HepG2 (cell line): ENCODE measurements at regions not wholly inside any gene's neighbourhood (a gene's known extent, or its start where the extent isn't known, plus 50 kb on each side); places are given as distances from the start of the nearest gene placed in this dataset.

Experiments
- ATF1 ChIP-seq: IDR thresholded peaks from 2 replicates; pipeline ENCODE4 v1.6.1; 2016; ENCODE audit warnings: mild to moderate bottlenecking, control low read depth
- MIXL1 ChIP-seq: IDR thresholded peaks from 2 replicates; pipeline ENCODE4 v1.6.1; 2016
- SP2 ChIP-seq: sonication (generic); formaldehyde crosslinking; IDR thresholded peaks from 2 replicates; pipeline ENCODE4 v1.5.1; 2020; ENCODE audit warnings: mild to moderate bottlenecking, missing genetic modification reagents

DNA sequence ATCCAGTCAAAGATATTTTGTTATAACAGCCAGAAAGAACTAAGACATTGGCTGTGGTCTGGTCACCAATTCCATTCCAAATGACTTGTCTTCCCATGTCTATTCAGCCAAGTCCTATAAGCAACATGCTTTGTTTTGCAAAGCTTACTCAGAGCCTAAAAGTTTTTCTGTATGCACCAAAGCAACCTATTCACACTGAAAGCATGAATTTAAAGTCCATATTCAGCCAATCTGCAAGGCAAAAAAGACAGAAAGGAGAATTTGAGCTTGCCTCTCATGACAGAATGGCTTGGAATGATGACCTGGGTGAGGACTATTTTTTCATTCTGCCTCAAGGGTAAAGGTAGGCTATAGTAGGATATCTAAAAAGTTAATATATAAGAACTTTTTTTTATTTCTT is 323.2 kb upstream of the NOCT start:
- TF ChIP-seq ATF1 (CRISPR knock-in tag) (no peak), SP2 (CRISPR knock-in tag) (no peak), MIXL1 (CRISPR knock-in tag) (no peak)
